Uterus (tissue), 3 donors: ENCODE measurements at regions not wholly inside any gene's neighbourhood (a gene's known extent, or its start where the extent isn't known, plus 50 kb on each side); places are given as distances from the start of the nearest gene placed in this dataset.

Source experiments
- DNase-seq, 2 donors: peaks; one replicate each; pipeline ENCODE4 v3.0.0-alpha.2; 2019 to 2020
- H3K27ac ChIP-seq, 2 donors: fragments of 200-600 bp; sonication (generic); 1 replicate in 1 of 2; 2 replicates in 1 of 2; pipeline ENCODE4 v1.5.1; 2016 to 2018
- H3K27me3 ChIP-seq, 2 donors: fragments of 200-600 bp; sonication (generic); one replicate each; pipeline ENCODE4 v1.5.1; 2018 to 2019; ENCODE audit warnings: control low read depth in 1 of 2
- H3K36me3 ChIP-seq, 2 donors: fragments of 200-600 bp; sonication (generic); one replicate each; pipeline ENCODE4 v1.5.1; 2019; ENCODE audit warnings: control low read depth in 1 of 2
- H3K4me1 ChIP-seq, 2 donors: fragments of 200-600 bp; sonication (generic); one replicate each; pipeline ENCODE4 v1.5.1; 2018 to 2019; ENCODE audit warnings: control low read depth in 1 of 2
- H3K4me3 ChIP-seq, 2 donors: fragments of 200-600 bp; sonication (generic); 1 replicate in 1 of 2; 2 replicates in 1 of 2; pipeline ENCODE4 v1.5.1; 2018 to 2019; ENCODE audit warnings: mild to moderate bottlenecking in 1 of 2
- H3K9me3 ChIP-seq, 2 donors: fragments of 200-600 bp; sonication (generic); one replicate each; pipeline ENCODE4 v1.5.1; 2019; ENCODE audit warnings: control low read depth in 1 of 2
- CTCF ChIP-seq, 4 experiments: fragments of 200-600 bp in 2 of 4; fragments of 450-650 bp in 2 of 4; sonication (generic) in 2 of 4; IDR thresholded peaks; one replicate each; pipeline ENCODE4 v1.5.1; 2016 to 2019; ENCODE audit warnings: antibody characterized with exemption in 4 of 4, mild to moderate bottlenecking in 2 of 4, moderate library complexity in 1 of 4
- POLR2A ChIP-seq, 2 donors: fragments of 450-650 bp; IDR thresholded peaks; one replicate each; pipeline ENCODE4 v1.6.1; 2016; ENCODE audit warnings: antibody characterized with exemption in 2 of 2, mild to moderate bottlenecking in 1 of 2, moderate library complexity in 1 of 2
- intact Hi-C: fragments of 100-400 bp; cut with DNase I; formaldehyde crosslinking; loops from one replicate; pipeline ENCODE4 v1.15.1; 2023; ENCODE audit warnings: low total_unique reads
- donor health status: DM: yes; HTN: yes; CAD: no.

GRCh38 chr4:111267786-111268185, 644.9 kb upstream of the PITX2 start:
- Histone ChIP-seq H3K9me3 (no peaks in the 10 kb centered on the region), H3K27me3 (no peaks in the 10 kb centered on the region), H3K36me3 (no peaks in the 10 kb centered on the region), H3K27ac (no peak overlapping the region), H3K4me3 (no peak overlapping the region), H3K4me1 (no peaks in the 10 kb centered on the region)
- no peak for DNase-seq
- TF ChIP-seq CTCF (IDR thresholded peaks at IDR 0.05) = no peak
- TF ChIP-seq POLR2A (IDR thresholded peaks at IDR 0.05) = no peak
- intact Hi-C loops = no loop called here

- no peak overlapping the region for H3K27ac ChIP-seq
- no peak for DNase-seq
- no peaks in the 10 kb centered on the region for H3K4me1 ChIP-seq
- H3K4me3 ChIP-seq = no peak overlapping the region
- H3K9me3 ChIP-seq = no peaks in the 10 kb centered on the region
- TF ChIP-seq CTCF (IDR thresholded peaks at IDR 0.05) (no peak), POLR2A (IDR thresholded peaks at IDR 0.05) (no peak)
- no peaks in the 10 kb centered on the region for H3K27me3 ChIP-seq
- intact Hi-C loops = no loop called here
- H3K36me3 ChIP-seq = no peaks in the 10 kb centered on the region
These were observed 646.0 kb upstream of the PITX2 start for GRCh38 chr4:111268769-111269414.

- H3K4me1 ChIP-seq = no peaks in the 10 kb centered on the region
- H3K36me3 ChIP-seq = no peaks in the 10 kb centered on the region
- no peak overlapping the region for H3K4me3 ChIP-seq
- intact Hi-C loops = no loop called here
- H3K9me3 ChIP-seq = no peaks in the 10 kb centered on the region
- no peaks in the 10 kb centered on the region for H3K27me3 ChIP-seq
- no peak for DNase-seq
- no peak overlapping the region for H3K27ac ChIP-seq
- TF ChIP-seq CTCF (IDR thresholded peaks at IDR 0.05) = no peak
- no peak for TF ChIP-seq POLR2A (IDR thresholded peaks at IDR 0.05)
These were observed 646.6 kb upstream of the PITX2 start for GRCh38 chr4:111269439-111269838.

GRCh38 chr4:111274060-111274459, 651.2 kb upstream of the PITX2 start:
- H3K27ac ChIP-seq = no peak overlapping the region
- DNase-seq = no peak
- H3K36me3 ChIP-seq = no peaks in the 10 kb centered on the region
- TF ChIP-seq CTCF (IDR thresholded peaks at IDR 0.05) (no peak), POLR2A (IDR thresholded peaks at IDR 0.05) (no peak)
- no peak overlapping the region for H3K4me3 ChIP-seq
- intact Hi-C loops = no loop called here
- no peaks in the 10 kb centered on the region for H3K27me3 ChIP-seq
- H3K4me1 ChIP-seq = no peaks in the 10 kb centered on the region
- H3K9me3 ChIP-seq = no peaks in the 10 kb centered on the region

GRCh38 chr4:111274486-111274885, 651.6 kb upstream of the PITX2 start:
- no peaks in the 10 kb centered on the region for H3K9me3 ChIP-seq
- intact Hi-C loops = no loop called here
- DNase-seq = no peak
- no peak for TF ChIP-seq CTCF (IDR thresholded peaks at IDR 0.05)
- no peak for TF ChIP-seq POLR2A (IDR thresholded peaks at IDR 0.05)
- H3K36me3 ChIP-seq = no peaks in the 10 kb centered on the region
- H3K27ac ChIP-seq = no peak overlapping the region
- no peaks in the 10 kb centered on the region for H3K4me1 ChIP-seq
- H3K27me3 ChIP-seq = no peaks in the 10 kb centered on the region
- H3K4me3 ChIP-seq = no peak overlapping the region
